Neuronal stem cell (in vitro differentiated cells): ENCODE measurements at regions not wholly inside any gene's neighbourhood (a gene's known extent, or its start where the extent isn't known, plus 50 kb on each side); places are given as distances from the start of the nearest gene placed in this dataset.
A peak's percentile ranks its signal among the peaks of the same experiment; 100 is the strongest.
"Not testable (repeated sequence)": the region's sequence is repeated elsewhere in the genome, so short reads cannot be mapped to it uniquely, and the experiment has no call there.

ENCODE experiments used
- DNase-seq: peaks from one replicate; pipeline ENCODE4 v3.0.0-alpha.2; 2013; ENCODE audit warnings: low spot score
- H2AFZ ChIP-seq: one replicate; pipeline ENCODE4 v1.6.1; 2013; ENCODE audit warnings: mild to moderate bottlenecking, low read length, inconsistent platforms
- H2AK5ac ChIP-seq: 2 replicates; pipeline ENCODE4 v1.6.1; 2013; ENCODE audit warnings: low read depth, mild to moderate bottlenecking, inconsistent platforms, low read length, moderate library complexity, mixed read lengths
- H2BK120ac ChIP-seq: 2 replicates; pipeline ENCODE4 v1.6.1; 2013; ENCODE audit warnings: low read depth, mild to moderate bottlenecking, inconsistent platforms, low read length, moderate library complexity, mixed read lengths
- H2BK12ac ChIP-seq: one replicate; pipeline ENCODE4 v1.6.1; 2013; ENCODE audit warnings: low read length, inconsistent platforms
- H2BK15ac ChIP-seq: 2 replicates; pipeline ENCODE4 v1.6.1; 2013; ENCODE audit warnings: mild to moderate bottlenecking, low read length, inconsistent platforms, mixed read lengths
- H2BK5ac ChIP-seq: one replicate; pipeline ENCODE4 v1.6.1; 2013; ENCODE audit warnings: inconsistent platforms, mild to moderate bottlenecking, low read length, moderate library complexity
- H3K14ac ChIP-seq: one replicate; pipeline ENCODE4 v1.6.1; 2013; ENCODE audit warnings: low read length, inconsistent platforms
- H3K18ac ChIP-seq: 2 replicates; pipeline ENCODE4 v1.6.1; 2013; ENCODE audit warnings: low read length, inconsistent platforms
- H3K23ac ChIP-seq: 2 replicates; pipeline ENCODE4 v1.6.1; 2013; ENCODE audit warnings: low read depth, mild to moderate bottlenecking, mixed read lengths, low read length, inconsistent platforms; ENCODE audit not compliant: poor library complexity
- H3K27ac ChIP-seq: replicated peaks from 3 replicates; pipeline ENCODE4 v1.5.1; 2013; ENCODE audit warnings: low read length, inconsistent platforms
- H3K27me3 ChIP-seq, 3 experiments: 2 replicates each; pipeline ENCODE4 v1.6.1; 2013; ENCODE audit warnings: low read length in 3 of 3, mild to moderate bottlenecking in 2 of 3, inconsistent platforms in 1 of 3, low read depth in 1 of 3, mixed read lengths in 1 of 3, moderate library complexity in 1 of 3; ENCODE audit not compliant: control insufficient read depth in 3 of 3, insufficient read depth in 3 of 3
- H3K36me3 ChIP-seq, 2 donors: replicated peaks in 1 of 2; 2 replicates each; pipeline ENCODE4 v1.6.1; 2013; ENCODE audit warnings: low read length in 2 of 2; ENCODE audit not compliant: control insufficient read depth in 2 of 2, insufficient read depth in 2 of 2
- H3K4ac ChIP-seq: 2 replicates; pipeline ENCODE4 v1.6.1; 2013; ENCODE audit warnings: inconsistent platforms, mild to moderate bottlenecking, low read length, moderate library complexity
- H3K4me1 ChIP-seq, 2 donors: 1 replicate in 1 of 2; 2 replicates in 1 of 2; pipeline ENCODE4 v1.6.1; 2013; ENCODE audit warnings: low read length in 2 of 2, low read depth in 1 of 2; ENCODE audit not compliant: control insufficient read depth in 2 of 2, insufficient read depth in 1 of 2
- H3K4me2 ChIP-seq: one replicate; pipeline ENCODE4 v1.6.1; 2013; ENCODE audit warnings: mild to moderate bottlenecking, low read length, inconsistent platforms; ENCODE audit not compliant: insufficient read depth, poor library complexity, severe bottlenecking
- H3K4me3 ChIP-seq, 2 donors: 2 replicates each; pipeline ENCODE4 v1.5.1; 2013; ENCODE audit warnings: low read length in 2 of 2, mild to moderate bottlenecking in 2 of 2, inconsistent platforms in 1 of 2, moderate library complexity in 1 of 2
- H3K79me1 ChIP-seq: one replicate; pipeline ENCODE4 v1.6.1; 2013; ENCODE audit warnings: low read depth, mild to moderate bottlenecking, inconsistent platforms, low read length, moderate library complexity
- H3K9ac ChIP-seq: one replicate; pipeline ENCODE4 v1.6.1; 2013; ENCODE audit warnings: mild to moderate bottlenecking, low read depth, low read length, inconsistent platforms; ENCODE audit not compliant: poor library complexity
- H3K9me3 ChIP-seq, 2 donors: replicated peaks in 1 of 2; 2 replicates each; pipeline versions ENCODE3 to v1.6.1; 2013; ENCODE audit warnings: low read length in 2 of 2, mild to moderate bottlenecking in 2 of 2, inconsistent platforms in 1 of 2, low read depth in 1 of 2, mixed read lengths in 1 of 2, moderate library complexity in 1 of 2; ENCODE audit not compliant: control insufficient read depth in 2 of 2, insufficient read depth in 1 of 2
- H4K8ac ChIP-seq: one replicate; pipeline ENCODE4 v1.6.1; 2013; ENCODE audit warnings: low read depth, mild to moderate bottlenecking, inconsistent platforms, low read length, moderate library complexity
- H4K91ac ChIP-seq: one replicate; pipeline ENCODE4 v1.6.1; 2013; ENCODE audit warnings: low read length, low read depth, mild to moderate bottlenecking, inconsistent platforms; ENCODE audit not compliant: poor library complexity
- WGBS, 2 donors: extraction: QIAGEN DNeasy Blood & Tissue Kit; methylation state at CpG; one replicate each; pipeline ENCODE4 v1.1.7; 2013; ENCODE audit warnings: missing lambda C conversion rate in 2 of 2, mixed read lengths in 1 of 2; ENCODE audit not compliant: insufficient read length in 2 of 2, insufficient replicate concordance in 1 of 2; ENCODE audit errors: extremely low coverage in 2 of 2; 5-methylcytosine and 5-hydroxymethylcytosine counted together

GRCh38 chr6:109875973-109876372 lies 102.1 kb upstream of the GPR6 start:
- H2BK5ac ChIP-seq = no peak overlapping the region
- H4K8ac ChIP-seq = no peak overlapping the region
- no peak overlapping the region for H3K18ac ChIP-seq
- H3K4me3 ChIP-seq = no peak overlapping the region
- peaks cover 0 to 5% (median 0%) of the 10 kb centered on the region in 3 experiments for H3K27me3 ChIP-seq
- H3K4me1 ChIP-seq = no peaks in the 10 kb centered on the region
- H3K14ac ChIP-seq = no peak overlapping the region
- H3K79me1 ChIP-seq = no peaks in the 10 kb centered on the region
- no peak overlapping the region for H2BK12ac ChIP-seq
- H3K4me2 ChIP-seq = no peak overlapping the region
- H3K27ac ChIP-seq = no peak overlapping the region
- no peak overlapping the region for H2AK5ac ChIP-seq
- no CpG with 5 or more reads among the region's 3 CpGs for WGBS, 2 donors
- peak overlapping the region; percentile 27 for H2BK15ac ChIP-seq
- H3K4ac ChIP-seq = no peak overlapping the region
- H3K23ac ChIP-seq = no peak overlapping the region
- H4K91ac ChIP-seq = no peak overlapping the region
- H3K9ac ChIP-seq = no peak overlapping the region
- peaks cover 0 to 1% of the 10 kb centered on the region in 2 donors for H3K9me3 ChIP-seq
- H2AFZ ChIP-seq = no peak overlapping the region
- no peak for DNase-seq
- no peak overlapping the region for H2BK120ac ChIP-seq
- H3K36me3 ChIP-seq = no peaks in the 10 kb centered on the region

GRCh38 chr6:109877028-109878004 lies 100.8 kb upstream of the GPR6 start:
- Histone ChIP-seq H3K9ac (no peak overlapping the region), H3K4me1 (no peaks in the 10 kb centered on the region), H2AK5ac (no peak overlapping the region), H3K23ac (no peak overlapping the region), H3K4me2 (no peak overlapping the region), H3K18ac (no peak overlapping the region), H4K91ac (no peak overlapping the region), H4K8ac (no peak overlapping the region), H3K4me3 (no peak overlapping the region), H3K79me1 (no peaks in the 10 kb centered on the region), H3K36me3 (no peaks in the 10 kb centered on the region), H2BK12ac (no peak overlapping the region), H3K14ac (no peak overlapping the region), H2AFZ (no peak overlapping the region), H3K9me3 (peaks cover 0 to 5% of the 10 kb centered on the region in 2 donors), H2BK120ac (no peak overlapping the region), H2BK15ac (no peak overlapping the region), H3K27ac (no peak overlapping the region), H3K4ac (no peak overlapping the region), H2BK5ac (no peak overlapping the region), H3K27me3 (peaks cover 0 to 5% (median 0%) of the 10 kb centered on the region in 3 experiments)
- WGBS, 2 donors = no CpG with 5 or more reads among the region's 10 CpGs
- DNase-seq = no peak

- H2BK15ac ChIP-seq, H3K14ac ChIP-seq, H3K4me2 ChIP-seq, H3K4ac ChIP-seq, H3K79me1 ChIP-seq, H2BK12ac ChIP-seq, H3K36me3 ChIP-seq, H3K27me3 ChIP-seq, H3K23ac ChIP-seq, H2AFZ ChIP-seq, H2BK5ac ChIP-seq, H2BK120ac ChIP-seq, H2AK5ac ChIP-seq, DNase-seq, H3K4me3 ChIP-seq, H3K9ac ChIP-seq, H4K8ac ChIP-seq, H3K18ac ChIP-seq, H3K27ac ChIP-seq, H3K4me1 ChIP-seq, H3K9me3 ChIP-seq, H4K91ac ChIP-seq: not testable (repeated sequence)
- no CpG with 5 or more reads among the region's 9 CpGs for WGBS, 2 donors
Measured at GRCh38 chr6:109878005-109878690, 100.0 kb upstream of the GPR6 start.

- not testable (repeated sequence) for H2AK5ac ChIP-seq, H3K27ac ChIP-seq
- WGBS, 2 donors = no CpG with 5 or more reads among the region's 5 CpGs
Measured at GRCh38 chr6:109879081-109879480, 99.0 kb upstream of the GPR6 start.

More at GRCh38 chr6:109879081-109879480, 99.0 kb upstream of the GPR6 start:
- H3K79me1 ChIP-seq, H3K36me3 ChIP-seq, H3K4me3 ChIP-seq, H3K4me2 ChIP-seq, H3K14ac ChIP-seq, H3K18ac ChIP-seq, H3K9me3 ChIP-seq, H2BK120ac ChIP-seq, H4K91ac ChIP-seq, H2BK5ac ChIP-seq, H2AFZ ChIP-seq, H3K23ac ChIP-seq, DNase-seq, H4K8ac ChIP-seq, H3K4me1 ChIP-seq, H2BK12ac ChIP-seq, H3K4ac ChIP-seq, H2BK15ac ChIP-seq, H3K27me3 ChIP-seq, H3K9ac ChIP-seq: not testable (repeated sequence)
